ENCODE measurements at regions not wholly inside any gene's neighbourhood (a gene's known extent, or its start where the extent isn't known, plus 50 kb on each side); places are given as distances from the start of the nearest gene placed in this dataset.

DNA sequence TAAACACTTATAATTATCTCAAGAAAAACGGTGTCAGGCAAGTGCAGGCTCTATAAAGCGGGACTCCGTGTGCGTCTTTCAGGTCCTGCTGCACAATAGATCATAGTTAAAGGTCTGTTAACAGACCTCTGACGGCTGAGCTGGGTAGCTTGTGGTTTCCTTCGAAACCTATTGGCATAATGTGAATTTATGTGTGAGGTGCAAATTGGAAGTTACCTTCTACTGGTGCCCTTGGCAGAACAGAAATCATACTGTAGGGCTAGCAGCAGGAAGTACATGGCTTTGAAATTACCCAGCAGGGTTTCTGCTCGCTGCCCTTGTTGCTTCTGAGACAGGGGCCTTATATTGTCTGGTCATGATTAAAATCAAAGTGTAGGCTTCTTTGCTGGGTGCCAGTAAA is 216.4 kb upstream of the HAND2 start:
- Histone ChIP-seq H3K4me1 (ENCODE audit: control insufficient read depth in 1 of 2, insufficient read depth in 2 of 2, low read length in 2 of 2) (no peaks in the 10 kb centered on the region), H4K20me1 (ENCODE audit: insufficient read depth) (no peaks in the 10 kb centered on the region), H3K36me3 (ENCODE audit: control insufficient read depth in 1 of 2, insufficient read depth in 2 of 2, low read length in 2 of 2) (no peaks in the 10 kb centered on the region), H2AFZ (ENCODE audit: low read depth, low read length, poor library complexity, severe bottlenecking) (no peak overlapping the region), H3K9me2 (ENCODE audit: insufficient read depth) (no peaks in the 10 kb centered on the region), H3K9ac (ENCODE audit: low read length) (no peak overlapping the region), H3K27me3 (ENCODE audit: insufficient read depth, low read length) (peaks cover 3% of the 10 kb centered on the region; the same call in 1 of the 2 replicates), H3K79me2 (ENCODE audit: insufficient read depth, low read length) (no peaks in the 10 kb centered on the region), H3K4me3 (replicated peaks in 1 of 2; ENCODE audit: low read depth in 1 of 2, low read length in 2 of 2) (no peak overlapping the region), H3K27ac (ENCODE audit: low read depth, low read length) (no peak overlapping the region), H3K4me2 (ENCODE audit: low read length) (no peak overlapping the region), H3K9me3 (ENCODE audit: control insufficient read depth in 1 of 2, insufficient read depth in 1 of 2, low read depth in 1 of 2, low read length in 2 of 2) (no peaks in the 10 kb centered on the region)
- TF ChIP-seq EZH2 (IDR thresholded peaks at IDR 0.05) (no peak), CBX3 (IDR thresholded peaks at IDR 0.05; ENCODE audit: low read depth) (no peak), SIN3A (IDR thresholded peaks at IDR 0.05; ENCODE audit: low read depth) (no peak), POLR2A (IDR thresholded peaks at IDR 0.05; ENCODE audit: borderline replicate concordance, extremely low read depth, insufficient read depth, insufficient read length) (no peak), CEBPB (IDR thresholded peaks at IDR 0.05; ENCODE audit: low read depth) (no peak), YY1 (IDR thresholded peaks at IDR 0.05; ENCODE audit: extremely low read depth, insufficient replicate concordance, low read depth, low read length) (no peak), FOSL1 (IDR thresholded peaks at IDR 0.05; ENCODE audit: low read depth) (no peak), ZFX (IDR thresholded peaks at IDR 0.05) (no peak), SP1 (IDR thresholded peaks at IDR 0.05; ENCODE audit: low read depth) (no peak), JUND (IDR thresholded peaks at IDR 0.05) (no peak), ELF1 (IDR thresholded peaks at IDR 0.05; ENCODE audit: borderline replicate concordance, low read depth) (no peak), EGR1 (IDR thresholded peaks at IDR 0.05; ENCODE audit: low read depth) (no peak), ZNF274 (IDR thresholded peaks at IDR 0.05; ENCODE audit: low read depth, low read length) (no peak), SRF (IDR thresholded peaks at IDR 0.05; ENCODE audit: low read depth) (no peak)
- TF ChIP-seq, protein P1, sequence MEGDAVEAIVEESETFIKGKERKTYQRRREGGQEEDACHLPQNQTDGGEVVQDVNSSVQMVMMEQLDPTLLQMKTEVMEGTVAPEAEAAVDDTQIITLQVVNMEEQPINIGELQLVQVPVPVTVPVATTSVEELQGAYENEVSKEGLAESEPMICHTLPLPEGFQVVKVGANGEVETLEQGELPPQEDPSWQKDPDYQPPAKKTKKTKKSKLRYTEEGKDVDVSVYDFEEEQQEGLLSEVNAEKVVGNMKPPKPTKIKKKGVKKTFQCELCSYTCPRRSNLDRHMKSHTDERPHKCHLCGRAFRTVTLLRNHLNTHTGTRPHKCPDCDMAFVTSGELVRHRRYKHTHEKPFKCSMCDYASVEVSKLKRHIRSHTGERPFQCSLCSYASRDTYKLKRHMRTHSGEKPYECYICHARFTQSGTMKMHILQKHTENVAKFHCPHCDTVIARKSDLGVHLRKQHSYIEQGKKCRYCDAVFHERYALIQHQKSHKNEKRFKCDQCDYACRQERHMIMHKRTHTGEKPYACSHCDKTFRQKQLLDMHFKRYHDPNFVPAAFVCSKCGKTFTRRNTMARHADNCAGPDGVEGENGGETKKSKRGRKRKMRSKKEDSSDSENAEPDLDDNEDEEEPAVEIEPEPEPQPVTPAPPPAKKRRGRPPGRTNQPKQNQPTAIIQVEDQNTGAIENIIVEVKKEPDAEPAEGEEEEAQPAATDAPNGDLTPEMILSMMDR (IDR thresholded peaks at IDR 0.05 in 2 of 3, conservative IDR thresholded peaks at IDR 0.05 in 1 of 3; ENCODE audit: borderline replicate concordance in 1 of 3, insufficient read depth in 1 of 3, low read depth in 2 of 3, low read length in 2 of 3): no peak
- TF ChIP-seq, protein P2, sequence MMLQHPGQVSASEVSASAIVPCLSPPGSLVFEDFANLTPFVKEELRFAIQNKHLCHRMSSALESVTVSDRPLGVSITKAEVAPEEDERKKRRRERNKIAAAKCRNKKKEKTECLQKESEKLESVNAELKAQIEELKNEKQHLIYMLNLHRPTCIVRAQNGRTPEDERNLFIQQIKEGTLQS (IDR thresholded peaks at IDR 0.05): no peak
- TF ChIP-seq, protein P3, sequence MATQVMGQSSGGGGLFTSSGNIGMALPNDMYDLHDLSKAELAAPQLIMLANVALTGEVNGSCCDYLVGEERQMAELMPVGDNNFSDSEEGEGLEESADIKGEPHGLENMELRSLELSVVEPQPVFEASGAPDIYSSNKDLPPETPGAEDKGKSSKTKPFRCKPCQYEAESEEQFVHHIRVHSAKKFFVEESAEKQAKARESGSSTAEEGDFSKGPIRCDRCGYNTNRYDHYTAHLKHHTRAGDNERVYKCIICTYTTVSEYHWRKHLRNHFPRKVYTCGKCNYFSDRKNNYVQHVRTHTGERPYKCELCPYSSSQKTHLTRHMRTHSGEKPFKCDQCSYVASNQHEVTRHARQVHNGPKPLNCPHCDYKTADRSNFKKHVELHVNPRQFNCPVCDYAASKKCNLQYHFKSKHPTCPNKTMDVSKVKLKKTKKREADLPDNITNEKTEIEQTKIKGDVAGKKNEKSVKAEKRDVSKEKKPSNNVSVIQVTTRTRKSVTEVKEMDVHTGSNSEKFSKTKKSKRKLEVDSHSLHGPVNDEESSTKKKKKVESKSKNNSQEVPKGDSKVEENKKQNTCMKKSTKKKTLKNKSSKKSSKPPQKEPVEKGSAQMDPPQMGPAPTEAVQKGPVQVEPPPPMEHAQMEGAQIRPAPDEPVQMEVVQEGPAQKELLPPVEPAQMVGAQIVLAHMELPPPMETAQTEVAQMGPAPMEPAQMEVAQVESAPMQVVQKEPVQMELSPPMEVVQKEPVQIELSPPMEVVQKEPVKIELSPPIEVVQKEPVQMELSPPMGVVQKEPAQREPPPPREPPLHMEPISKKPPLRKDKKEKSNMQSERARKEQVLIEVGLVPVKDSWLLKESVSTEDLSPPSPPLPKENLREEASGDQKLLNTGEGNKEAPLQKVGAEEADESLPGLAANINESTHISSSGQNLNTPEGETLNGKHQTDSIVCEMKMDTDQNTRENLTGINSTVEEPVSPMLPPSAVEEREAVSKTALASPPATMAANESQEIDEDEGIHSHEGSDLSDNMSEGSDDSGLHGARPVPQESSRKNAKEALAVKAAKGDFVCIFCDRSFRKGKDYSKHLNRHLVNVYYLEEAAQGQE (IDR thresholded peaks at IDR 0.05; ENCODE audit: low read depth): no peak
- TF ChIP-seq, protein P4, sequence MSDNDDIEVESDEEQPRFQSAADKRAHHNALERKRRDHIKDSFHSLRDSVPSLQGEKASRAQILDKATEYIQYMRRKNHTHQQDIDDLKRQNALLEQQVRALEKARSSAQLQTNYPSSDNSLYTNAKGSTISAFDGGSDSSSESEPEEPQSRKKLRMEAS (IDR thresholded peaks at IDR 0.05): no peak
- ChIA-PET CTCF (no interaction called here), POLR2A (no interaction called here), RAD21 (ENCODE audit: low non-redundant PET in 1 of 2, low total read pairs in 2 of 2, uncharacterized antibody in 2 of 2, unreplicated experiment in 2 of 2) (no interaction called here)
- DNase-seq (ENCODE audit: low read depth, low spot score) (no peak), ATAC-seq (no peak)
- intact Hi-C loops (cut with micrococcal nuclease): no loop called here
- BruUV-seq (replicated peaks): no TSS peak
